Lung (tissue), 11 donors: ENCODE measurements at regions not wholly inside any gene's neighbourhood (a gene's known extent, or its start where the extent isn't known, plus 50 kb on each side); places are given as distances from the start of the nearest gene placed in this dataset.

ENCODE experiments used
- ATAC-seq: fragments of 200-7000 bp; cut with Tn5 transposase; one replicate; pipeline ENCODE4 v1.9.1; 2020; ENCODE audit warnings: moderate number of reproducible peaks; ENCODE audit not compliant: insufficient read depth, low FRiP score
- DNase-seq, 3 donors: peaks; one replicate each; pipeline ENCODE4 v3.0.0-alpha.2; 2013 to 2017
- H3K27ac ChIP-seq, 2 donors: one replicate each; pipeline ENCODE4 v1.5.1; 2013; ENCODE audit warnings: mild to moderate bottlenecking in 2 of 2, moderate library complexity in 2 of 2, control low read depth in 1 of 2, inconsistent platforms in 1 of 2, low read depth in 1 of 2, low read length in 1 of 2
- H3K27me3 ChIP-seq, 3 donors: one replicate each; pipeline ENCODE4 v1.5.1; 2013; ENCODE audit warnings: low read length in 2 of 3; ENCODE audit not compliant: control insufficient read depth in 3 of 3, insufficient read depth in 3 of 3
- H3K36me3 ChIP-seq, 4 donors: one replicate each; pipeline ENCODE4 v1.5.1; 2013; ENCODE audit warnings: low read length in 4 of 4, mild to moderate bottlenecking in 1 of 4, moderate library complexity in 1 of 4; ENCODE audit not compliant: control insufficient read depth in 4 of 4, insufficient read depth in 4 of 4
- H3K4me1 ChIP-seq, 5 donors: one replicate each; pipeline ENCODE4 v1.5.1; 2013; ENCODE audit warnings: low read length in 5 of 5, mild to moderate bottlenecking in 2 of 5, moderate library complexity in 1 of 5; ENCODE audit not compliant: control insufficient read depth in 5 of 5, insufficient read depth in 5 of 5
- H3K4me3 ChIP-seq: one replicate; pipeline ENCODE4 v1.5.1; 2013; ENCODE audit warnings: mild to moderate bottlenecking, control low read depth, moderate library complexity
- H3K9ac ChIP-seq, 2 donors: one replicate each; pipeline ENCODE4 v1.5.1; 2013; ENCODE audit warnings: low read length in 2 of 2, control low read depth in 1 of 2; ENCODE audit not compliant: insufficient read depth in 1 of 2
- H3K9me3 ChIP-seq, 4 donors: one replicate each; pipeline ENCODE4 v1.5.1; 2013; ENCODE audit warnings: low read length in 3 of 4, mild to moderate bottlenecking in 1 of 4, moderate library complexity in 1 of 4; ENCODE audit not compliant: control insufficient read depth in 4 of 4, insufficient read depth in 3 of 4
- CTCF ChIP-seq: IDR thresholded peaks from 2 replicates; pipeline ENCODE4 v1.5.1; 2012; ENCODE audit warnings: mild to moderate bottlenecking; ENCODE audit errors: control extremely low read depth, extremely low read depth
- whole genome bisulfite sequencing, 2 donors: extraction: QIAGEN DNeasy Blood & Tissue Kit; methylation state at CpG; one replicate each; pipeline ENCODE4 v1.1.7; 2013; 5-methylcytosine and 5-hydroxymethylcytosine counted together
- donor health status: control.
- donor health status: control.
- donor health status: Bipolar disorder and iron deficiency.
- donor health status: healthy.
- donor health status: DM: yes; HTN: yes; CAD: no.

GRCh38 chr11:44400431-44400830 is 90.5 kb upstream of the ALX4 start:
- Histone ChIP-seq H3K36me3 (no peaks in the 10 kb centered on the region), H3K9ac (no peak overlapping the region), H3K4me1 (peaks cover 0 to 11% (median 0%) of the 10 kb centered on the region in 5 donors), H3K4me3 (no peak overlapping the region), H3K27ac (no peak overlapping the region), H3K27me3 (no peaks in the 10 kb centered on the region), H3K9me3 (no peaks in the 10 kb centered on the region)
- no peak for ATAC-seq
- no peak for DNase-seq
- no peak for TF ChIP-seq CTCF
- 89 to 92% methylated on average over 5 of the region's 5 CpGs for WGBS, 2 donors

GRCh38 chr11:44402466-44403075 is 92.6 kb upstream of the ALX4 start:
- 72 to 78% methylated on average over 12 of the region's 12 CpGs for WGBS, 2 donors
- H3K4me1 ChIP-seq = peaks cover 0 to 11% (median 0%) of the 10 kb centered on the region in 5 donors
- no peak for TF ChIP-seq CTCF

DNA sequence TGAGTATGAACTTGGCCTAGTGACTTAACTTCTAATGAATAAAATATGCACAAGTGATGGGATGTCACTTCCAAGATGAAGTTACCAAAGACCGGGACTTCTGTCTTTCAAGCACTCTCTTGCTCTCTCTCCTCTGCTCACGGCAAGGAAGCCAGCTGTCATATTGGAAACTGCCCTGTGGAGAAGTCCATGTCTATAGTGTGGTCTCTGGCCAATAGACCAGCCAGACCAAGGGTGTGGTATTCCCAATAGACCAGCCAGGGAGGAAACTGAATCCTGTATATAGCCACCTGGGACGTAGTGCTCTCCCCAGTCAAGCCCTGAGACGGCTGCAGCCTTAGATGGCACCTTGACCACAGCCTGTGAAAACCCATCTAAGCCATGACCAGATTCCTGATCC is 93.2 kb upstream of the ALX4 start:
- no peaks in the 10 kb centered on the region for H3K36me3 ChIP-seq
- ATAC-seq (no peak), DNase-seq (no peak)
- H3K4me1 ChIP-seq = peaks cover 0 to 9% (median 0%) of the 10 kb centered on the region in 5 donors
- 73 to 83% methylated on average over 4 of the region's 4 CpGs for WGBS, 2 donors
- TF ChIP-seq CTCF = no peak
- no peak overlapping the region for H3K4me3 ChIP-seq
- no peaks in the 10 kb centered on the region for H3K9me3 ChIP-seq
- no peak overlapping the region for H3K27ac ChIP-seq
- H3K27me3 ChIP-seq = no peaks in the 10 kb centered on the region
- H3K9ac ChIP-seq = no peak overlapping the region

More at GRCh38 chr11:44402466-44403075, 92.6 kb upstream of the ALX4 start:
- H3K9me3 ChIP-seq = no peaks in the 10 kb centered on the region
- H3K27ac ChIP-seq = no peak overlapping the region
- H3K4me3 ChIP-seq = no peak overlapping the region
- no peaks in the 10 kb centered on the region for H3K36me3 ChIP-seq
- ATAC-seq = no peak
- DNase-seq = no peak
- H3K27me3 ChIP-seq = no peaks in the 10 kb centered on the region
- no peak overlapping the region for H3K9ac ChIP-seq
